ENCODE measurements at regions not wholly inside any gene's neighbourhood (a gene's known extent, or its start where the extent isn't known, plus 50 kb on each side); places are given as distances from the start of the nearest gene placed in this dataset.

DNA sequence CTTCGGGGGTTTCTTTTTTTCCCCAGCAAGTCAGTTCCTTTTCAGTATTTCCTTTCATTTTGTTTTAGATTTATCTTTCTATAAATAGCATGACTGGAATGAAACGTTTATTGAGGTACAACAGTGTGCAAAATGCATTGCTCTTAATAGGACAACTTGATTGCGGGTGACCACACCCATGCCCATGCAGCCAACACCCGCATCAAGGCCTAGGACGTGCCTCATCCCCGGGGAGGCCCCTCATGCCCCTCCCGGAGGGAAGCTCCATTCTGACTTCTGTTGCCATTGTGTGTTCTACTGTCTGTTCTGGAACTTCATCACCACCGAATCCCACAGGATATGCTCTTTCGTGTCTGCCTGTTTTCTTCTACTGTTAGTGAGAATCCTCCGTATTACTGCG lies 82.2 kb downstream of the RPS6KA4 start:
- no peak overlapping the region for H3K4me3 ChIP-seq (ENCODE audit: low read depth, low read length)
- TF ChIP-seq, protein P1, sequence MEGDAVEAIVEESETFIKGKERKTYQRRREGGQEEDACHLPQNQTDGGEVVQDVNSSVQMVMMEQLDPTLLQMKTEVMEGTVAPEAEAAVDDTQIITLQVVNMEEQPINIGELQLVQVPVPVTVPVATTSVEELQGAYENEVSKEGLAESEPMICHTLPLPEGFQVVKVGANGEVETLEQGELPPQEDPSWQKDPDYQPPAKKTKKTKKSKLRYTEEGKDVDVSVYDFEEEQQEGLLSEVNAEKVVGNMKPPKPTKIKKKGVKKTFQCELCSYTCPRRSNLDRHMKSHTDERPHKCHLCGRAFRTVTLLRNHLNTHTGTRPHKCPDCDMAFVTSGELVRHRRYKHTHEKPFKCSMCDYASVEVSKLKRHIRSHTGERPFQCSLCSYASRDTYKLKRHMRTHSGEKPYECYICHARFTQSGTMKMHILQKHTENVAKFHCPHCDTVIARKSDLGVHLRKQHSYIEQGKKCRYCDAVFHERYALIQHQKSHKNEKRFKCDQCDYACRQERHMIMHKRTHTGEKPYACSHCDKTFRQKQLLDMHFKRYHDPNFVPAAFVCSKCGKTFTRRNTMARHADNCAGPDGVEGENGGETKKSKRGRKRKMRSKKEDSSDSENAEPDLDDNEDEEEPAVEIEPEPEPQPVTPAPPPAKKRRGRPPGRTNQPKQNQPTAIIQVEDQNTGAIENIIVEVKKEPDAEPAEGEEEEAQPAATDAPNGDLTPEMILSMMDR (IDR thresholded peaks at IDR 0.05; ENCODE audit: low read depth, low read length, missing control alignments) = no peak
- no peak for DNase-seq (ENCODE audit: low read depth)

- H3K4me3 ChIP-seq (ENCODE audit: low read depth, low read length) = no peak overlapping the region
- no peak for DNase-seq (ENCODE audit: low read depth)
- TF ChIP-seq, protein P1 (IDR thresholded peaks at IDR 0.05; ENCODE audit: low read depth, low read length, missing control alignments) = no peak
Observed at GRCh38 chr11:64443001-64443400, 84.0 kb downstream of the RPS6KA4 start.

DNA sequence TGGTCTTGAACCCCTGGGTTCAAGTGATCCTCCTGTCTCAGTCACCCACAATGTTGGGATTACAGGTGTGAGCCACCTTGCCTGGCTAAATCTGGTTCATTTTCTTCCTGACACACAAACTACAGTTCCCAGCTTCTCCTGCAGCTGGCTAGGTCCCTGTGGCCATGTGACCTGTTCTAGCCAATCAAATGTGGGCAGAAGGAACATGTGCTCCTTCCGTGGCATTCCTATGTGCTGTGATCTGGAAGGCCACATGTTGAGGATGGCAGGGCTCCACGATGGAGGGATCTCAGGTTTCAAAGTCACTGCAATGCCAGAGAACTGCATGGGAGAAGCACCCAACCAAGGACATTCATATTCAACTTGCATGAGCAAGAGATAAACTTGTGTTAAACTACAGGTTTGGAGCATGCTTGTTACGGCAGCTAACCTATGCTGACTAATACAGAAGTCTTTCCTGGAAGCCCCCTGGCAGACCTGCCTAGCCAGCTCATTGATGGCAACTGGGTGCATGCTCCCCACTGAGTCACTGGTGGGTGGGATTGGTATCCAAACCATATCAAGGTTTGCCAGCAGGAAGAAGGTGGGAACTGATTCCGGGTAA lies 86.0 kb downstream of the RPS6KA4 start:
- DNase-seq (ENCODE audit: low read depth) = no peak

DNA sequence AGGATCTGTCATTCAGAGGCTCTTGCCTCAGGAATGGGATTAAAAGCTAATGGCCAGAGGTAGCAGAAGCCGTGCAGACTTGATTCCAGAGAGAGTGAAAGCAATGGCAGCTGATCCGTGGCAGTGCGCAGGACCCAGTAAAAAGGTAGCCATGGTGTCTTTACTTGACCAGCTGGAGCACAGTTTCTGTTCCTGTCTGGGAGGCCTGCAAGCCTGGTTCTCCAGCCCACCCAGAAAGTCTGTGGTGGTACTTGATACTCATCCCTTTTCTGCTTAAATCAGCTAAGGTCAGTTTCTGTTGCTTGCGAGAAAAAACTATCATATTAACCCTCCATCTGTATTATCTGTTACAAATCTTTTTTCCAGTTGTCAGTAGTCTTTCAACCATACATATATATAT lies 86.7 kb downstream of the RPS6KA4 start:
- DNase-seq (ENCODE audit: low read depth) = no peak
- TF ChIP-seq, protein P1 (IDR thresholded peaks at IDR 0.05; ENCODE audit: low read depth, low read length, missing control alignments) = no peak
- no peak overlapping the region for H3K4me3 ChIP-seq (ENCODE audit: low read depth, low read length)

More for the DNA sequence above, 86.0 kb downstream of the RPS6KA4 start:
- TF ChIP-seq, protein P1 (IDR thresholded peaks at IDR 0.05; ENCODE audit: low read depth, low read length, missing control alignments) = no peak
- no peak overlapping the region for H3K4me3 ChIP-seq (ENCODE audit: low read depth, low read length)

- TF ChIP-seq, protein P1 (IDR thresholded peaks at IDR 0.05; ENCODE audit: low read depth, low read length, missing control alignments) = no peak
- no peak overlapping the region; the same call in 1 of the 2 replicates for H3K4me3 ChIP-seq (ENCODE audit: low read depth, low read length)
- DNase-seq (ENCODE audit: low read depth) = peak; percentile 36
Observed at GRCh38 chr11:64447831-64448598, 89.1 kb downstream of the RPS6KA4 start.

DNA sequence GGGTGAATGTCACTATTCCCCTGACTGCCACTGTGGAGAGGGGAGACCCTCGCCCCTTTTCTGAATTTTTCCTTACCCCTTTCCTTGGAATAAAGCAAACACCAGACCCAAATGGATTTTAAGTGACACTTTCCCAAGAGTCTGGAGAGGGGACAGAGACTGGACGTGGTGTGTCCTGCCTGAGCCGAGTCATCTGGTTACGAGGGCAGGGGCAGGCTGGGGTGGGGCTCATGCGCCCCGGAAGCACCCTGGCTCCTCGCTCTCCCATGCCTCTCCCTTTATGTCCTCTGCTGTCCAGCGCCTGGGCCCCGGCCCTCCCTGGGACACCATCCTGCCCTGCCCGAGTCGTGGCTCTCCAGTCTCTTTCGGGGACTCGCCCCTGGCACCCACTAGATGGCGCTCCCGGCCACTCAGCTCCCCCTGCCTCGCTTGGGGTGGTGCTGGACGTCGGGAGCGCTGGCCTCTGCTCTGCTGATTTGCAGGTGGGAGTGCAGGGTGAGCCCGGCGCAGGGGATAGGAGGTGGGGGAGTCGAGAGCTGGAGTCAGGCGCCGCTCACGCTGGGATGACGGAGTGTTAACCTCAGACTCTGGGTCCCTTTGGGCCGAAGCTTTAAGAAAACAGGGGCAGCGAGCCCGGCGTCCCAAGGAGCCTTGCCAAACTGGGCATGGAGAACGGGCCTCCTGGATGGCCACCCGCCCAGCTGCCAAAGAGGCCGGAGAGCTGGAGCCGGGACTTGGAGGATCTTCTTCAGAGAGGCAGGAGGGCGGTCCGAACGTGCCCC lies 89.8 kb downstream of the RPS6KA4 start:
- peak overlapping the region; percentile 19 for H3K4me3 ChIP-seq (ENCODE audit: low read depth, low read length)
- DNase-seq (ENCODE audit: low read depth) = no peak
- TF ChIP-seq, protein P1 (IDR thresholded peaks at IDR 0.05; ENCODE audit: low read depth, low read length, missing control alignments) = peak; percentile 83
